ACC112 (cell line): ENCODE measurements at regions not wholly inside any gene's neighbourhood (a gene's known extent, or its start where the extent isn't known, plus 50 kb on each side); places are given as distances from the start of the nearest gene placed in this dataset.
"Not testable (repeated sequence)": the region's sequence is repeated elsewhere in the genome, so short reads cannot be mapped to it uniquely, and the experiment has no call there.

Experiments
- H2AFZ ChIP-seq: fragments of 200-600 bp; sonication (generic); one replicate; pipeline ENCODE4 v1.6.0; 2017; ENCODE audit warnings: antibody characterized with exemption, low read length; ENCODE audit not compliant: unreplicated experiment
- H3K27ac ChIP-seq: fragments of 200-600 bp; sonication (generic); 2 replicates; pipeline ENCODE4 v1.5.1; 2014; ENCODE audit warnings: low read depth, mild to moderate bottlenecking, antibody characterized with exemption, low read length, moderate library complexity
- H3K27me3 ChIP-seq: fragments of 200-600 bp; sonication (generic); 2 replicates; pipeline ENCODE4 v1.6.1; 2014; ENCODE audit warnings: mild to moderate bottlenecking, antibody characterized with exemption, low read length, moderate library complexity, mixed read lengths; ENCODE audit not compliant: insufficient read depth
- H3K36me3 ChIP-seq: fragments of 200-600 bp; sonication (generic); 2 replicates; pipeline ENCODE4 v1.6.1; 2016; ENCODE audit warnings: mild to moderate bottlenecking, antibody characterized with exemption, low read length, moderate library complexity, mixed read lengths; ENCODE audit not compliant: insufficient read depth
- H3K4me1 ChIP-seq: fragments of 200-600 bp; sonication (generic); one replicate; pipeline ENCODE4 v1.6.1; 2016; ENCODE audit warnings: low read length, mixed read lengths; ENCODE audit not compliant: insufficient read depth, unreplicated experiment, control insufficient read depth
- H3K4me3 ChIP-seq: fragments of 200-600 bp; sonication (generic); 2 replicates; pipeline ENCODE4 v1.5.1; 2014; ENCODE audit warnings: mild to moderate bottlenecking, low read depth, low read length
- H3K79me2 ChIP-seq: fragments of 200-600 bp; sonication (generic); one replicate; pipeline ENCODE4 v1.6.0; 2016; ENCODE audit warnings: low read length; ENCODE audit not compliant: control insufficient read depth, unreplicated experiment, insufficient read depth

GRCh38 chr10:21463436-21463835 lies 62.0 kb downstream of the SKIDA1 start:
- no peak overlapping the region for H2AFZ ChIP-seq
- no peak overlapping the region for H3K4me3 ChIP-seq
- H3K79me2 ChIP-seq: no peaks in the 10 kb centered on the region
- no peaks in the 10 kb centered on the region for H3K4me1 ChIP-seq
- no peaks in the 10 kb centered on the region for H3K36me3 ChIP-seq
- no peak overlapping the region for H3K27ac ChIP-seq
- H3K27me3 ChIP-seq: no peaks in the 10 kb centered on the region

GRCh38 chr10:21458126-21458871 lies 67.2 kb downstream of the SKIDA1 start:
- H3K4me1 ChIP-seq: no peaks in the 10 kb centered on the region
- no peaks in the 10 kb centered on the region for H3K79me2 ChIP-seq
- H3K27ac ChIP-seq: no peak overlapping the region
- no peaks in the 10 kb centered on the region for H3K27me3 ChIP-seq
- no peak overlapping the region for H3K4me3 ChIP-seq
- peak overlapping the region; percentile 60 for H2AFZ ChIP-seq
- H3K36me3 ChIP-seq: no peaks in the 10 kb centered on the region

- no peaks in the 10 kb centered on the region for H3K79me2 ChIP-seq
- no peak overlapping the region for H3K4me3 ChIP-seq
- no peak overlapping the region for H2AFZ ChIP-seq
- no peaks in the 10 kb centered on the region for H3K4me1 ChIP-seq
- H3K36me3 ChIP-seq: no peaks in the 10 kb centered on the region
- no peak overlapping the region for H3K27ac ChIP-seq
- no peaks in the 10 kb centered on the region for H3K27me3 ChIP-seq
These were observed 69.3 kb downstream of the SKIDA1 start for GRCh38 chr10:21456160-21456559.

- no peaks in the 10 kb centered on the region for H3K27me3 ChIP-seq
These were observed 73.3 kb downstream of the SKIDA1 start for GRCh38 chr10:21452203-21452602.

GRCh38 chr10:21449288-21449966 lies 76.1 kb downstream of the SKIDA1 start:
- Histone ChIP-seq H3K79me2 (no peaks in the 10 kb centered on the region), H3K4me3 (no peak overlapping the region), H3K27me3 (no peaks in the 10 kb centered on the region), H3K4me1 (no peaks in the 10 kb centered on the region), H2AFZ (no peak overlapping the region), H3K27ac (no peak overlapping the region), H3K36me3 (no peaks in the 10 kb centered on the region)

More at GRCh38 chr10:21452203-21452602, 73.3 kb downstream of the SKIDA1 start:
- Histone ChIP-seq H2AFZ (peak overlapping the region; percentile 32), H3K27ac (no peak overlapping the region), H3K4me3 (no peak overlapping the region), H3K36me3 (no peaks in the 10 kb centered on the region), H3K79me2 (no peaks in the 10 kb centered on the region), H3K4me1 (no peaks in the 10 kb centered on the region)

- no peak overlapping the region for H3K27ac ChIP-seq
These were observed 80.3 kb downstream of the SKIDA1 start for GRCh38 chr10:21445163-21445562.

GRCh38 chr10:21441625-21442024 lies 83.9 kb downstream of the SKIDA1 start:
- no peak overlapping the region for H3K27ac ChIP-seq
- H3K4me1 ChIP-seq: no peaks in the 10 kb centered on the region
- no peaks in the 10 kb centered on the region for H3K79me2 ChIP-seq
- H3K27me3 ChIP-seq: no peaks in the 10 kb centered on the region
- H3K4me3 ChIP-seq: no peak overlapping the region
- H3K36me3 ChIP-seq: no peaks in the 10 kb centered on the region
- H2AFZ ChIP-seq: no peak overlapping the region

More at GRCh38 chr10:21445163-21445562, 80.3 kb downstream of the SKIDA1 start:
- peak overlapping the region; percentile 34 for H2AFZ ChIP-seq
- H3K4me1 ChIP-seq: no peaks in the 10 kb centered on the region
- H3K79me2 ChIP-seq: no peaks in the 10 kb centered on the region
- H3K36me3 ChIP-seq: no peaks in the 10 kb centered on the region
- H3K4me3 ChIP-seq: no peak overlapping the region
- H3K27me3 ChIP-seq: no peaks in the 10 kb centered on the region

- not testable (repeated sequence) for H3K4me3 ChIP-seq, H3K27ac ChIP-seq, H2AFZ ChIP-seq, H3K79me2 ChIP-seq, H3K36me3 ChIP-seq, H3K27me3 ChIP-seq, H3K4me1 ChIP-seq
These were observed 86.6 kb downstream of the SKIDA1 start for GRCh38 chr10:21438914-21439313.

GRCh38 chr10:21437770-21438382 lies 87.6 kb downstream of the SKIDA1 start:
- no peak overlapping the region for H3K4me3 ChIP-seq
- no peaks in the 10 kb centered on the region for H3K36me3 ChIP-seq
- no peaks in the 10 kb centered on the region for H3K27me3 ChIP-seq
- no peaks in the 10 kb centered on the region for H3K4me1 ChIP-seq
- no peak overlapping the region for H2AFZ ChIP-seq
- no peak overlapping the region for H3K27ac ChIP-seq
- H3K79me2 ChIP-seq: no peaks in the 10 kb centered on the region

- H3K4me1 ChIP-seq: no peaks in the 10 kb centered on the region
- no peaks in the 10 kb centered on the region for H3K79me2 ChIP-seq
- no peaks in the 10 kb centered on the region for H3K27me3 ChIP-seq
- H3K36me3 ChIP-seq: no peaks in the 10 kb centered on the region
- no peak overlapping the region for H3K27ac ChIP-seq
- H2AFZ ChIP-seq: no peak overlapping the region
- no peak overlapping the region for H3K4me3 ChIP-seq
These were observed 93.2 kb downstream of the SKIDA1 start for GRCh38 chr10:21432266-21432665.

- Histone ChIP-seq H3K27ac (no peak overlapping the region), H3K79me2 (no peaks in the 10 kb centered on the region), H2AFZ (no peak overlapping the region), H3K4me3 (no peak overlapping the region), H3K27me3 (no peaks in the 10 kb centered on the region), H3K4me1 (no peaks in the 10 kb centered on the region), H3K36me3 (no peaks in the 10 kb centered on the region)
These were observed 93.7 kb downstream of the SKIDA1 start for GRCh38 chr10:21431799-21432198.
